PC-9 (cell line): ENCODE measurements at regions not wholly inside any gene's neighbourhood (a gene's known extent, or its start where the extent isn't known, plus 50 kb on each side); places are given as distances from the start of the nearest gene placed in this dataset.

ENCODE experiments used
- CTCF ChIP-seq: fragments of 200-600 bp; sonication (generic); conservative IDR thresholded peaks from 2 replicates; pipeline ENCODE4 v1.6.1; 2017; ENCODE audit warnings: mixed run types, antibody characterized with exemption, mild to moderate bottlenecking, moderate library complexity
- EZH2 ChIP-seq: fragments of 200-600 bp; sonication (generic); IDR thresholded peaks from 2 replicates; pipeline ENCODE4 v1.8.0; 2017; ENCODE audit warnings: antibody characterized with exemption, low read depth

GRCh38 chr10:131815266-131816156, 85.3 kb upstream of the PPP2R2D start:
- no peak for TF ChIP-seq CTCF
- no peak for TF ChIP-seq EZH2
